ENCODE measurements at regions not wholly inside any gene's neighbourhood (a gene's known extent, or its start where the extent isn't known, plus 50 kb on each side); places are given as distances from the start of the nearest gene placed in this dataset.
"Not testable (repeated sequence)": the region's sequence is repeated elsewhere in the genome, so short reads cannot be mapped to it uniquely, and the experiment has no call there.

DNA sequence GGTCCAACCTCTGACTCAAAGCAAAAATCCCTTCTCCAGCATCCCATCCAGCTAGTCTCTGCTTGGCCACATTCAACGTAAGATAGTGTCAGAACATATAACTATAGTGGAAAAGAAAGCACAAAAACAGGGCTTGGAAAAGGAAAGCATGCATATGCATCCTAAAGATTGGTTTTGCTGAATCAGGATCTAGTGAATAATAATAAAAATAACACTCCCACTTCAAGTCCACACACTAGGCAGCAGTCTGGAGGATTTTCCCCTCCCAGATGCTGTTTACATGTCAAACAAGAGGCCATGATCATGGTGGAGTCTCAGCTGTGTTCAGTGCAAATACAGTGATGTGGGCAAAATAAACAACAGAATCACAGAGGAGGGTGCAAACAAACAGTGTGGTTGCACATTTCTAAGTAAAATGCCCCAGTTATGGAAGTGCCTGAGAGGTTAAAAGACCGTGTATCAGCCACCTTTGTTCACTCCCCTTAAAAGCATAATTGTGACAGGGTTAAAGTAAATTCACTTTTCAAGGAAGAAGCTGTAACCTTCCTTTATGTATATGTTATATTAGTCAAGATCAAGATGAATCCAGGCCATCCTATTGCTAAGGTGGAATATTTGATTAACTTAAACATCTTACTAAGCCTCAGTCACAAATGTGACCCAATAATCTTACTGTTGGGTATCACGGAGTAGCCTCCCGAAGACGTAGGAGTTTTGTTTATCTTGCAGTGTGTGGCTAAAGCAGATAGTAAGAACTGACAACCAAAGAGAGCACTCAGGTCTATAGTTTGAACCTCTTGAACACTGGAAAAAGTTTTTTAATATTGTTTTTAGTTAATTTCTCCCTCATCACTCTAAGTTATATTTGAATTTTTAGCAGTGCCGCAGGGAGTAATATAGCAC lies 424.5 kb downstream of the SOX2 start:
- no peak for FAIRE-seq
- no peak for TF ChIP-seq POLR2A (IDR thresholded peaks at IDR 0.05; ENCODE audit: low read depth, low read length)
- TF ChIP-seq SPI1 (IDR thresholded peaks at IDR 0.05; ENCODE audit: low read depth, low read length) = no peak
- no peak for TF ChIP-seq PAX5 (IDR thresholded peaks at IDR 0.05; ENCODE audit: insufficient read depth, low read length, severe bottlenecking)
- TF ChIP-seq POU2F2 (IDR thresholded peaks at IDR 0.05; ENCODE audit: low read depth, low read length) = no peak
- no peak for TF ChIP-seq TAF1 (IDR thresholded peaks at IDR 0.05; ENCODE audit: low read depth, low read length)
- no peak for TF ChIP-seq POLR2AphosphoS5 (IDR thresholded peaks at IDR 0.05; ENCODE audit: low read depth, low read length)
- DNase-seq (ENCODE audit: insufficient read length, low spot score) = no peak

DNA sequence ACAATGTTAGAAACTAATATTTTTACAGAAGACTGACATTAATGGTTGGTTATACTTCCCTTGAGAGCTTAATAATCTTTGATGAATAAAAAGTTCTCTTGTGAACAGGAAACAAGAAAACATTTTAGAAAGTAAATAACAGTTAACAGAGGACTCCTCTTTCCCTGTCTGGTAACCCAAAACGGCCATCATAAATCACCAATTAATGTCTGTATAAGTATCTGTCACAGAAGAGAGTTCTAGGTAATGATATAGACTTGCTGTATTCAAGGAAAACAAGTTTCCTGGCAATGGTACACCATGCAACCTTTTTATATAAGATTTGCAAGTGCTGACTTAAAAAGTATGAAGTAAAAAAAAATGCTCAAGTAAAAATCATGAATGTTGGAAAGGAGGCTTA lies 426.7 kb downstream of the SOX2 start:
- FAIRE-seq (no peak), DNase-seq (ENCODE audit: insufficient read length, low spot score) (no peak)
- no peak for TF ChIP-seq PAX5 (IDR thresholded peaks at IDR 0.05; ENCODE audit: insufficient read depth, low read length, severe bottlenecking)
- no peak for TF ChIP-seq POU2F2 (IDR thresholded peaks at IDR 0.05; ENCODE audit: low read depth, low read length)

DNA sequence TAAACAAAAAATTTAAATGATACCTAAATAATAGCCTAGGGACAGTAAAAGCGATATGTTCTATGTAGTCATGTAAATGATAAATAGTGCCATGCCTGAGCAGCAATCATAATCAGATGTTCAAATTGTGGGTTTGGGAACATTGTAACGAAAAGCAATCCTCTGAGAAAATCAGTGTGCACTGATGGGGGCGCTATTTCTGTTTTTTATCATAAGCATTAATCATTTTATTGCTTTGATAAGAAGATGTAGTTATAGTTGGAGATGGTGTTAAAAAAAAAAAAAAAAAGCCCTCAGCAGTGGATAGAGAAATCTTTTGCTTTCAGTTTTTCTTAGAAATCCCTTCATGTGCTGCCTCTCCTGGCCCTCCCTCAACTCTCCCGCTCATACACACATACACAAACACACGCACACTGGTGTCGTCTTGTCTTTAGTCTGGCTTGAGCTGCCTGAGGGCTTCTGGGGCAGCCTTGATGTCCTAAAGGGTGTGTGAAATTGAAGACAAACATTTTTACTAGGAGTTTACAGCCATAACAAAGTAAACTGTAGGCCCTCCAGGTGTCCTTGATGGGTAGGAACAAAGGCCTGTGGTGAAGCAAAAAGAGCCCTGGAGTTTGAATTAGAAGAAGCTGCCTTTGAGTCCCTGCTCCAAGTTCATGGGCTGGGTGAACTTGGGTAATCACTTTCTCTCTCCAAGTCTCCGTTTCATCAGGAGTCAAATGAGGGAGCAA lies 428.1 kb downstream of the SOX2 start:
- FAIRE-seq (no peak), DNase-seq (ENCODE audit: insufficient read length, low spot score) (no peak)
- TF ChIP-seq POLR2AphosphoS5 (IDR thresholded peaks at IDR 0.05; ENCODE audit: low read depth, low read length) (no peak), POU2F2 (IDR thresholded peaks at IDR 0.05; ENCODE audit: low read depth, low read length) (no peak), SPI1 (IDR thresholded peaks at IDR 0.05; ENCODE audit: low read depth, low read length) (no peak), POLR2A (IDR thresholded peaks at IDR 0.05; ENCODE audit: low read depth, low read length) (no peak), PAX5 (IDR thresholded peaks at IDR 0.05; ENCODE audit: insufficient read depth, low read length, severe bottlenecking) (no peak), TAF1 (IDR thresholded peaks at IDR 0.05; ENCODE audit: low read depth, low read length) (no peak)

DNA sequence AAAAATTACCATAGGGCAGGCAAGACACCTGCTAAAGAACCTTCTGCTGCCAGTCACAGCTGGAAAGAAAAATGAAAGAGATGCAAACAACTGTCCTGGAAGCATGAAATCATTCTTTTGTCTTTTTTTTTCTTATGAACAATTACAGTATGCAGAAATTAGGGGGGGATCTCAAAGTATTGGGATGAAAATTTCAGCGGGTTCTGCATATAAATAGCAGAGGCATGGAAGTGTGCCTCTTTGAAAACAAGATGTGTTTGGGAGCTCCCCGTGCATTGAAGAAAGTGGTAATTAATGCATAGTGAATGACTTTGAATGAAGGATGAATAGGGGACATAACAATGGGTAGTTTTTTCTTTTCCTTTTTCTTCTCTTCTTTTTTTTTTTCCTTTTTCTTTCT lies 431.2 kb downstream of the SOX2 start:
- no peak for TF ChIP-seq SPI1 (IDR thresholded peaks at IDR 0.05; ENCODE audit: low read depth, low read length)
- no peak for TF ChIP-seq POLR2AphosphoS5 (IDR thresholded peaks at IDR 0.05; ENCODE audit: low read depth, low read length)
- FAIRE-seq (no peak), DNase-seq (ENCODE audit: insufficient read length, low spot score) (no peak)

DNA sequence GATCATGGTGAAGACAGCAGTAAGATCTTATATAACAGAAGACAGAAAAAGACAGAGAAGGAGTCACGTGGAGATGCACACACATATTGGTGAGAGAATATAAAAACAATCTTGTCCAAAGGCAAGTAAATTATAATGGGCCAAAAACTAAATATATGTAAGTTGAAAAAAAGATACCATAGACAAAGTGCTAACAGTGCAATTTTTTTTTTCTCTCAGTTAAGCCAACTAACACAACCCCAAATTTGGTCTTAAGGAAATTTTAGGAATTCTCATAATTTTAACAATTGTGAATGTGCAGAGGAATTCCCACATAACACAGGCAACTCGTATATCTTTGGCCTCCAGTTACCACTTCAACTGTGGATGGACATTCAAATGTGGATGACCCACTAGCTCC lies 432.2 kb downstream of the SOX2 start:
- no peak for DNase-seq (ENCODE audit: insufficient read length, low spot score)
- TF ChIP-seq POLR2A (IDR thresholded peaks at IDR 0.05; ENCODE audit: low read depth, low read length) (no peak), PAX5 (IDR thresholded peaks at IDR 0.05; ENCODE audit: insufficient read depth, low read length, severe bottlenecking) (no peak), TAF1 (IDR thresholded peaks at IDR 0.05; ENCODE audit: low read depth, low read length) (no peak), POLR2AphosphoS5 (IDR thresholded peaks at IDR 0.05; ENCODE audit: low read depth, low read length) (no peak), SPI1 (IDR thresholded peaks at IDR 0.05; ENCODE audit: low read depth, low read length) (no peak), POU2F2 (IDR thresholded peaks at IDR 0.05; ENCODE audit: low read depth, low read length) (no peak)
- FAIRE-seq = no peak

DNA sequence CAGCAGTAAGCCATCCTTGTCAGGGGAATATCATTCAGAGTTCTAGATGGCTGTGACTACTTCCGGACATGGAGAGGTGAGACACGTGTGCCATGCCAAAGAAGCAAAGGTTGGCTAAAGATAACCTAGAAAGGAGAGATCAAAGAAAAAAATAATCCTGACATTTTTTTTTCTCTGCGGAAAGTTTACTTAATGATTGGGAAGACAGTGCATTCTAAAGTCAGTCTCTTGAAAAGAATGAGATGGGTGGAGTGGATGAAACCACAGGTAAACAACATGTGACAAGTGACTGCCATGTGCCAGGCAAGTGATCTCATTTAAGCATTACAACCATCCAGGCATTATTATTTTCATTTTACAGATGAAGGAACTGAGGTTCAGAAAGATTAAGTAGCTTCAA lies 436.6 kb downstream of the SOX2 start:
- FAIRE-seq (no peak), DNase-seq (ENCODE audit: insufficient read length, low spot score) (no peak)
- no peak for TF ChIP-seq SPI1 (IDR thresholded peaks at IDR 0.05; ENCODE audit: low read depth, low read length)
- no peak for TF ChIP-seq PAX5 (IDR thresholded peaks at IDR 0.05; ENCODE audit: insufficient read depth, low read length, severe bottlenecking)
- no peak for TF ChIP-seq POLR2A (IDR thresholded peaks at IDR 0.05; ENCODE audit: low read depth, low read length)
- no peak for TF ChIP-seq TAF1 (IDR thresholded peaks at IDR 0.05; ENCODE audit: low read depth, low read length)
- TF ChIP-seq POLR2AphosphoS5 (IDR thresholded peaks at IDR 0.05; ENCODE audit: low read depth, low read length) = no peak
- no peak for TF ChIP-seq POU2F2 (IDR thresholded peaks at IDR 0.05; ENCODE audit: low read depth, low read length)

DNA sequence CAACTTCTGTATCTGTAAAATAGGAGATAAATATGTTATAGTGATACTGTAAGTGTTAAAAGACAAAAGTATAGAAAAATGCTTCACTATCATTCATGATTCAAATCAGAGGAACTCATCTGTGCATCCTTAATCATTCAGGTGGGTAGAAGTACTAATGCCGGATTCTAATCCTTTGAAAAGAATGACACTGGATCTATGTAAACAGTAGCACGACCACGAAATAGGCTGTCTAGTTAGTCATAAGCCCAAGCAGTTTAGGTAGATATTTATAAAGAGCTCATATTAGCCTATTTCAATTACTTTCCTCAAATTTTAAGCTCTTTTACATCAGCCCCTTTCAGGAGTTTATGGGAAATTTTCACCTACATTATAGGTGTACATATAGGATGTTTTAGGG lies 437.9 kb downstream of the SOX2 start:
- no peak for DNase-seq (ENCODE audit: insufficient read length, low spot score)
- FAIRE-seq = no peak
- TF ChIP-seq TAF1 (IDR thresholded peaks at IDR 0.05; ENCODE audit: low read depth, low read length) (no peak), POLR2A (IDR thresholded peaks at IDR 0.05; ENCODE audit: low read depth, low read length) (no peak), SPI1 (IDR thresholded peaks at IDR 0.05; ENCODE audit: low read depth, low read length) (no peak), POU2F2 (IDR thresholded peaks at IDR 0.05; ENCODE audit: low read depth, low read length) (no peak), PAX5 (IDR thresholded peaks at IDR 0.05; ENCODE audit: insufficient read depth, low read length, severe bottlenecking) (no peak), POLR2AphosphoS5 (IDR thresholded peaks at IDR 0.05; ENCODE audit: low read depth, low read length) (no peak)

DNA sequence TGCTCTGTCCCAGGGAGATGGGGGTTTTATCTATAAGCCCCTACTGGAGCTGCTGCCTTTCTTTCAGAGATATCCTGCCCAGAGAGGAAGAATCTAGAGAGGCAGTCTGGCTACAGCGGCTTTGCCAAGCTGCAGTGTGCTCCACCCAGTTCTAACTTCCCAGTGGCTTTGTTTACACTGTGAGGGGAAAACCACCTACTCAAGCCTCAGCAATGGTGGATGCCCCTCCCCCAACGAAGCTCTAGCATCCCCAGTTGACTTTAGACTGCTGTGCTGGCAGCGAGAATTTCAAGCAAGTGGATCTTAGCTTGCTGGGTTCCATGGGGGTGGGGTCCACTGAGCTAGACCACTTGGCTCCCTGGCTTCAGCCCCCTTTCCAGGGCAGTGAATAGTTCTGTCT lies 444.6 kb downstream of the SOX2 start:
- FAIRE-seq; DNase-seq (ENCODE audit: insufficient read length, low spot score): not testable (repeated sequence)

DNA sequence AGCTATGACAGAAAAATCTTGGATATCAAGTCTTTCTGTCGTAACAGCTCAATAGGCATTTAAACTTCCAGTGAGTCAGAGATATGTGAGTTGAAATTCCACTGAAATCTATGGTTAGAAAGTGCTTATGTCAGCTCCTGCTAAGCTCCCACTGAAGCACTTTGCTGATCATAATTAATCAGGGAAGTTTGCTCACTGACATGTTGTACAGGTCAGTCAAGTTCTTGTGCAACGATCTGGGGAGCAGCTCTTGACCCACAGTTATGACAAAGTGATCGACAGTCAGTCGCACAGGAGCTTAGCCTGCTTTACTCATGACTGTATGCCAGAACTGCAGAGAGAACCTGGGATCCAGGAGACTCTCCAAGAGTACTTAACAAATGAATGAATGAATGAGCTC lies 453.5 kb downstream of the SOX2 start:
- TF ChIP-seq PAX5 (IDR thresholded peaks at IDR 0.05; ENCODE audit: insufficient read depth, low read length, severe bottlenecking) (no peak), POLR2AphosphoS5 (IDR thresholded peaks at IDR 0.05; ENCODE audit: low read depth, low read length) (no peak), SPI1 (IDR thresholded peaks at IDR 0.05; ENCODE audit: low read depth, low read length) (no peak)
- DNase-seq (ENCODE audit: insufficient read length, low spot score) (no peak), FAIRE-seq (no peak)

DNA sequence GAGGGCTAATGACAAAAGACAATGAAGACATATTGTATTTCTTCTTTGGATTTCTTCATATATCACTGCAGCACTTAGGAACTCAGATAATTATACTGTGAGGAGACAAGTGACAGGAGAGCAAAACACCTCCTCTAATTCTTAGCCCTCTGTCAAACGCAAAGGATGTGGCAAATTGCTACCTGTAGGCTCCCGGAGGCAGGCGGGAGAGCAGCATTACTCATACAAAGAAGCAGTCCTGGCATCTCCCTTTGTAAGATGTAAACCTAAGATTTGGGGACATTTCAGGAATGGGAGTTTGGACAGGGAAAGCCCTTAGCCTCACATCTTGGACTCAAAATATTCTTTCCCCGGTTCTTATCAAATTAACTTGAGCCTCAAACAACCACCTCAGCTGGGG lies 460.8 kb downstream of the SOX2 start:
- DNase-seq (ENCODE audit: insufficient read length, low spot score) (no peak), FAIRE-seq (no peak)

More for the DNA sequence above, 460.8 kb downstream of the SOX2 start:
- no peak for TF ChIP-seq PAX5 (IDR thresholded peaks at IDR 0.05; ENCODE audit: insufficient read depth, low read length, severe bottlenecking)
- TF ChIP-seq POLR2A (IDR thresholded peaks at IDR 0.05; ENCODE audit: low read depth, low read length) = no peak
- no peak for TF ChIP-seq POU2F2 (IDR thresholded peaks at IDR 0.05; ENCODE audit: low read depth, low read length)
- TF ChIP-seq SPI1 (IDR thresholded peaks at IDR 0.05; ENCODE audit: low read depth, low read length) = no peak
- no peak for TF ChIP-seq TAF1 (IDR thresholded peaks at IDR 0.05; ENCODE audit: low read depth, low read length)
- TF ChIP-seq POLR2AphosphoS5 (IDR thresholded peaks at IDR 0.05; ENCODE audit: low read depth, low read length) = no peak
